ENCODE measurements at regions not wholly inside any gene's neighbourhood (a gene's known extent, or its start where the extent isn't known, plus 50 kb on each side); places are given as distances from the start of the nearest gene placed in this dataset.

- DNase-seq = no peak
Observed at GRCh38 chr9:109914280-109915027, 134.5 kb downstream of the PALM2AKAP2 start.

DNA sequence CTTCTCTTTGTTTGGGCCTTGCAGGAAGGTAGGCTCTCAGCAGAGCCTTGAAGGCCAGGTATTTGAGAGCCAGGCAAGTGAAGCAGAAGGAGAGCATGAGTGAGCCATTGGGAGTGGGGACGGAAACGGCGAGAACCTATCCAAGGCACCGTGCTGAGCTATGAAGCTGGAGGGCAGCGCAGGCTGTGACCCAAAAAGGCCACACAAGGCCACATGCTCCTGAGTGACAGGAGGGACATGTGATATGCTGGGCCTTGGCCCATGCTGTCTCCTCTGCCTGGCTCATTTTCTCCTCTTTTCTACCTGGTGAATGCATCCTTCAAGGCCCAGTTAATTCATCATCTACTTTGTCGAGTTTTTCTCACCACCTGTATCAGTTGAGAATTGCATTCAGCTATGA lies 136.3 kb downstream of the PALM2AKAP2 start:
- no peak for DNase-seq

DNA sequence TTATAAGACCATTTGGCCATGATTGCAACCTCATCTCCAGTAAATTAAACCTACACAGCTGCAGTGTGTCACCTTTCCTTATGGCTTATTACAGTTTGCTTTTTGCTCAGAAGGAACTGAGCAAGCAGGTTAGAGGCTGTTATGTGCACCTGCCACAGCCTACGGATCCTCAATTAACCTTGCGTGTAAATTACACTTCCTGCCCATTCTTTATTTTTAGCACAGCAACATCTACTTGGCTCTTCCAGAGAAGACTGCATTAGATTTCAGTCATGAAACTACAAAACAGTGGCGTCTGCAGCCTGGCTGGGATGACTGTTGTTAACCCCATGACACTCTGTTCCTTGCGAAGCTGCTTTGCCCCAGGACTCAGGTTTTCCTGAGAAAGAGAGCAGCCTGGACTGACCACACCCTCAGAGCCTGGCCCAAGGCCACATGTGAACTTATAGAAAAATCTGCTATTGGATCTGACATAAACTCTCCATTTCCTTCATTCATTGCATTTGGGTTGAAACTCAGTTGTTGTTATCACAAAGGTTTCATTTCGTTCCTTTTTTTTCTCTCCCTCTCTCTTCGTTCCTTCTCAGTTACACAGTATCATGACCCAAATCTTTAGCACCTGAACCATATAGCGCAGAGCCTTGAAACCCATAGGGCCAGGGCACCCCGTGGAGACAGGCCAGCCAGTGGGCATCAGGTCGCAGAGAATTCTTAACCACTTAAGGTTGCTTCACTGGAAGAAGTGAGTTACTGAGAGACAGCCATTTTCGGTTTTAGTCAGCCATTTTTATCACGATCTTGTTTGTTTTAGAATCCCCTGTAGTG lies 138.6 kb downstream of the PALM2AKAP2 start:
- peak; percentile 4 for DNase-seq

DNA sequence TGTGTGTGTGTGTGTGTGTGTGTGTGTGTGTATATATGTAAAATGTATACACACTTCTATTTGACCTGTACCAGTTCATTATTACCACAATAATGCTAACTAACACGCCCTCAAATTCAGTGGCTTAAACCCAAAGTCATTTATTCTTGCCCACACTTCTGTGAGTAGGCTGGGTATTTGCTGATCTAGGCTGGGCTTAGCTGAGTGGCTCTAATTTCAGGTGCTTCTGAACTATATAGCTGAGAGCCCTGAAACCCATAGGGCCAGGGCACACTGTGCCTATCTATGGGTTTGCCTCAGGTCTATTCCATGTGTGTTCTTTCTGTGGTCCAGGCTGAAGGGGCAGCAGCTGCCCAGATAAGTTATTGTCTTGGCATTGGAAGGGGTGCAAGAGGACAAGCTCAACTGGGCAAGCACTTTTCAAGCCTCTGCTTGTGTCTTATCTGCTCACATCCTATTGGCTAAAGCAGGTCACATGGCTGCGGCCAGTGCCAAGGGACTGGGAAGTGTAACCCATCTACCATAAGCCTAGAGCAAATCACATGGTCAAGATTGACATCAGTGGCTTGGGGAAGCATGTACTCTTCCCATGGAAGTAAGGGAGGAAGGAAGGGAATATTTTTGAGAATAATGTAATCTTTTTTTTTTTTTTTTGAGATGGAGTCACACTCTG lies 139.9 kb downstream of the PALM2AKAP2 start:
- DNase-seq = no peak

DNA sequence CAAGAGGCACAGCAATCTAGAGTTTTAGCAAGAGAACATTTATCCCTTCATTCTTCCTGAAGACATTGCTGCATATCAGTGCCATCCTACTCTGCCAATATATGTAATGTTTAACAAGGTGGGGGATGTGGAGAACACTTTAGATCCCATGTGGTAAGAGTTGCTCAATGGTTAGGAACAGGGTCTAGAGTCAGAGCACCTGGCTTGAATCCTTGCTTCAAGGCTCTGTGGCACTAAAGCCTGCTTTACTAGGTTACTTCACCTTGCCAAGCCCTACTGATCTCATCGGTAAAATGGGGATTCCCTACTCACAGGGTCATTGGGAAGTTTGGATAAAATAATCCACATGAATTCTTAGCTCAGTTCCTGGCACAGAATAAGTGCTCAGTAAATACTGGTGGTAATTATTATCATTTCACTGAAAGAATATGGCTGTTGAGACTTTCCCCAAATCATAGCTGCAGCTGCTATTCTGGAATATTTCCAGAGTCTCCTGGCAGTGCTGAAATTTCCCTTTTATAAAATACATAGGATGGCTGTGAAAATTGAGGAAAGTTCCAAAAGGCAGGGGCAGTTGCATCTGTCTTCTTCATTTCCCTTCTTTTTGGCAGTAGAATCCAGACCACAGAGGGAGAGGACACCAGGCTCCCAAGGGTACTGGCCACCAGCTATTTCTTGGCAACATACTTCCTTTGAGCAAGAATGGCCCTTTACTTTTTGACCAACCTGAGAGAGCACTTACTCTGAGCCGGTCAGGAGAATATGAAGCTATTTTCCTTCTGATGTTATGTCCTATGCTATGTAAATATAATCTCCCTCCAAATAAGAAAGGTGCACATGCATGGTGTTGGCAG lies 142.8 kb downstream of the PALM2AKAP2 start:
- DNase-seq = no peak

- DNase-seq = no peak
Observed at GRCh38 chr9:109923471-109923760, 143.4 kb downstream of the PALM2AKAP2 start.

DNA sequence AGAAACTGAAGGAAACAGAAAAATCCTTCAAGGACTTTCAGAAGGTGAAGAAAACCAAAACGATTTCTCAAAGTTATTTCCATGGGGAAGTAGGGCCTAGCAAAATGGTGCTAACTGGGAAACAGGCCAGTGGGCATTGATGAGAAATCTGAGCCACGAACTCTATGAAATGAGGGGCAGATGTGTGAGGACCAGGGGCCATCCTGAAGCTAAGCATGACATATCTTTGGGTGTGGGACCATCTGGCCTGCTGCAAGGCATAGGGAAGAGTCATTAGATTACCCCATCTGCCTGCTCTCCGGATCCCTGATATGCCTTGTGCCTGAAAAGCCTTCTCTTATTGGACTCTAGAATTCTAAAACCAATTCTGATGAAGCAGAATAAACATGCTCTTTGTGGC lies 143.8 kb downstream of the PALM2AKAP2 start:
- no peak for DNase-seq

GRCh38 chr9:109925799-109926198 lies 145.8 kb downstream of the PALM2AKAP2 start:
- DNase-seq = no peak

DNA sequence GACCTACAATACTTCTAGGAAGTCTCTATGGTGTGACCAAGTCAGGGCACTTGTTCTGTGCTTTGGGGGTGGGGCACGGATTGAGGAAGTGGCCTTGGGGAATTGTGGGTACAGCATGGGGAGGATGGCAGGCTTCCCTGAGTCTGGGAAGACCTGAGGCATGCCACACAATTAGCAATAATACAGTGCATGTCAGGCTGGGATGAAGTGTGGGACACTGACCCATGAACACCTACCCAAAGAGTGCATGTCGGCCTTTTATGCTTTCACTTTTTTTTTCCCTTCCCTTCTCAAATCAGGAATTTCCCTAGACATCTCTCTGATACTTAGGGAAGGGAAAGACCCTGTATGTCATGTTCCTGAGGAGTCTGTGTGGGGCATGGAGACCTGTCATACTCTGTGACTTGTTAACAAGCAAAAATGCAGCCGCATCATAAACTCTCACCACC lies 146.4 kb downstream of the PALM2AKAP2 start:
- no peak for DNase-seq

DNA sequence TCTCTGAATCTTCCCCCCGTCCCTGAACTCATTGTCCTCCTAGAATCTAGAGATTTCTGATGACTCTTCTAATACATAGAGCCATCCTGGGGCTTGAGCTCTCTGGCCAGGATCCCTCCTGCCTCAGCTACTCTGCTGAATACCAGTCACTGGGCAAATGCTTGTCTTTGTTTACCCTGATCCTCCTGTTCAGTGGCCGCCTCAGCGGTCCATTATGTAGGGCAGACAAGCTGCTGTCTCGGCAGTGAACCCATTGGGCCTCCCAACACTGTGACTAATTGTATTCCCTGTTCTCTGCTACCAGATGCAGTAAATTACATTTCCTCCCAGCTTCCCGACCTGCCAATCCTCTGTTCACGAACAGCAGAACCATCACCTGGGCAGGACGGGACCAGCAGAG lies 151.6 kb downstream of the PALM2AKAP2 start:
- no peak for DNase-seq

DNA sequence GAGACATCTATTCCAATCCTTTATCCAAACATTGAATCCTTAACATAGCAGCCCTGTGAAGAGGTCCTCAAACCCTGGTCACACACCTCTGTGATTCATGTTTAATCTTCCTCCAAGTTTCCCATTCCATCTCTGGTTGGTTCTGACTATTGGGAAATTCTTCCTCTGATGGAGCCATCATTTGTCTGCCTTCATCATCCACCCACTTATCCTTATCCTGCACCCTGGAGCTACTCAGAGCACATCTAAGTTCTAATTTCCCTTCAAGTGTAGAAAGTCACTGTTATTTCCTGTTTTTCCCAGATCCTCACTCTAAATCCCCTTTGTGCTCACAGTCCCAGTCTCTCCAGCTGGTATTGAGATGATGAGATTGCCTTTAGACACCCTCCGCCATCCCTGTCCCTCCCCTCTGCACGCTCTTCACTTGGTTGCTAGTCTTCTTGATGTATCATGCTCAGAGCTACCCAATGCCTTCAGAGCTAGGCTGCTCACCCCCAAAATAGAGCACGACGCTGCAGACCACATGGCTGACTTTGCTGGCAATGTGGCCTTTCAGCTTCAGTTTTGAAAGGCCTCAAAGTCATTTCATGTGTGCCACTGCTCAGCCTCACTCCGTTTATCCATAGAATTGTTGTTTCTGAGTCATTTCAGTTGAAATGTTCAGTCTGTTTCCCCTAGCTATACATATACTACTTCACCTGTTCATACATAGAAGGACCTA lies 154.3 kb downstream of the PALM2AKAP2 start:
- DNase-seq = no peak

DNA sequence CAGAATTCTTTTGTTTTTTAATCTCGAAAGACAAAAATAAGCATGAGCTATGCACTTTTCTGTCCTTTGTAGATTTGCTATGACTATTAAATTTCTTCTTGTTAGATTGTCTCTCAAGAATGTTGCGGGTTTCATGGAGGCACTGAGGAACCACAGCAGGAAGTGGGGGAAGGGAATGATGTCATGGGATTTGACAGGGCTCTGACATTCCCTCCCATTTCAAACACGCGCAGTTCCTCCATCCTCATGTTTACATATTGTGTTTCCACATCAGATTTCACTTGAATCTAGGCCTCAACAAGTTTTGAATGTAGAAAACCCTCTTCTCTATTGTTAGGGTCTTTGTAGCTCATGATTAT lies 154.8 kb downstream of the PALM2AKAP2 start:
- no peak for DNase-seq

GRCh38 chr9:109935406-109936087 lies 155.5 kb downstream of the PALM2AKAP2 start:
- DNase-seq = no peak

DNA sequence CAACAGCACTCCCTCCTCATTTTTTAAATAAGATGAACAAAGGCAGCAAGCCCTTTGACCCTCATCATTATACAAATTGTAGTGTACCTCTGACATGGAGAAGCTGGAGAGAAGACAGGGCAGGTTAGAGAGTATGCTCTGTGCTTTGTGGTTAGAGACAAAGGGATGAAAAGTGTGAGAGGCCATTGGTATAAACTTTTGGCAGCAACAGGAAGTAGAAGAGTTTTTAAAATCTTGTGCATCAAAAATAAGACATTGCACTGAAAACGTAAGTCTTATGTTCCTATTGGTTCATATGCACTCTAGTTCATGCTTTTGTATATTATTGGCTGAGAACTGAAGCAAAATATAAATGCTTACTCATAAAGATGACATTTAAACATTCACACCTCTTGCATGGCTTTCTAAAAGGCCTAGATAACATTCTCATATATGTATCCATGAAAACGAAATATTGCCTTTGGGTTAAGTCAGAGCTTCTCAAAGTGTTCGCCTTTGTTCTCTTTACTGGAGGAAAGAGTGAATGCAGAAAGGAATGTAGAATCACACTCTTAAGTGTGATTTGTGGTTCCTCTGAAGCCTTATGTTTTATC lies 158.0 kb downstream of the PALM2AKAP2 start:
- DNase-seq = no peak

DNA sequence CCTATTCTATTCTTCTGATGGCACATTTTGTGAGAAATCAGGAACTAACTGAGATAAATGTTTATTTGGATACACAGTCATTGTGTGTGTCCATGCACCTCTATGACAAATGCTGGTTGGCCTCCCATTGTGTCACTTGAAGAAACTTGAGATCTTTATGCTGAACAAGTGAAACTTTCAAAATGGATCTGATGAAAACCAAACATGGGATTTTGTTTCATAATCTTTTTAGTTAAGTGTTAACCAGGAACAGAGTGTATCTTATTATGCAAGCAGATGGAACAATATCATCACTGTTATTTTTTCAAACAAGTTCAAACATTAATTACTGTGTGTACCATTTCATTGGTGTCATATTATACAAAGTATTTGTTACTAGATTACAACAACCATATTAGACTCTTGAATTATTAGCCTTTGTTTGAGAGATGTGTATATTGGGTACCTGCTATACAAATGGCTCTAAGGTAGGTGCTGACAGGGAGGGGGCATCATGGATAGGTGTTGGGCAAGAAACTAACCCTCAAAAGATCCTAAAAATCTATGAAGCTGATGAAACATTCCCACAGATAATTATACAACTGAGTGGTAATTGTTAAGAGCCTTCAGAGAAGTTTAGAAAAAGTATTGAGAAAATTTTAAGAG lies 159.8 kb downstream of the PALM2AKAP2 start:
- DNase-seq = no peak

DNA sequence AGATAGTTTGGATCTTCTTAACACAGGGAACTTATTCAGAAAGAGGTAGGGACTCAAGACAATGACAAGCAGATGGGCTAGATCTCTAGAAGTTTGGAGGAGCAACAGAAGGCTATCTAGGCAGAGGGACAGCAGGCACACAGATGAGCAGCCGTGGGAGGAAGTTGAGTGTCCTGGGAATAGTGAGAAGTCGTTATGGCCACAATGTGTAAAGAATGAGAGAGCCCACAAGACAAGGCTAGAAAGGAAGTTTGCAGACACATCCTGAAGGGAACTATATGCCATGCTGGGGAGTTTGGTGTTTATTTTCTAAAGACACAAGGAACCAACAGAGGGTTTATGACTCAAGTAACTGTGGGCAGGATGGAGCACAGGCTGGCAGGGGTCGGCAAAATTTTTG lies 160.6 kb downstream of the PALM2AKAP2 start:
- DNase-seq = no peak

- DNase-seq = no peak
Observed at GRCh38 chr9:109941771-109942170, 161.8 kb downstream of the PALM2AKAP2 start.

GRCh38 chr9:109945573-109945972 lies 165.6 kb downstream of the PALM2AKAP2 start:
- DNase-seq = no peak

GRCh38 chr9:109948453-109948852 lies 168.5 kb downstream of the PALM2AKAP2 start:
- no peak for DNase-seq

DNA sequence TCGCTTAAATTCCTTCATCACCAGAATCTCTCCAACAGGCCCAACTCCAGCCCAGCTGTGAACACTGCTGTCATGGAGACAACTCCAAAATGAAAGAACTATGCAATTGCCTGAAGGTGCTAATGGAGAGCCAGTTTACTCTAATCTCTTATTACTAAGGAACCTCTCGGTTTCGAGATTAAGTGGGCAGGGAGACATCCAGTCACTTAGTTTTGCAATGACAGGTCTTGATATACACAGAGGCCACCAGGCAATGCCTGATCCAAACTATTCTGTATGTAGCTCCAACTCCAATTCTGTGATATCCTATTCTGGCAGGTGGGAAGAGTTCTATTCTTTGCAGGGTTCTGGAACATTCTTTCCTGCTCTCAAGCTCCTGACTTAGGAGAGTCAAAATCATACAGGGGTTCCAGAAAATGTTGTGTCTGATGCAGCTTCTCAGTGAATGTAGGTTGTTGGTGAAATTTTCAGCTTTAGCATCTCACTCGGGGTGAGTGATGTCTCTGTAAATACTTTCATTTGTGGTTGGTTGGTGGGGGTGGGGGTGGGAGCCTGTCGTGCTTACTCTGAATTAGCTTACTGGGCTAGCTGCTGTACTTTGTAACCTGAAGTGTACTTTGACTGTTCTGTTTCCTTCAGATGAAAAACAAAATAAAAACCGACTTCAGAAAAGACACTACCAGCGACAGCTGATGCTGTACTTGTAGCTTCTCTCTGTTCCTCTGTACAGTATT lies 170.9 kb downstream of the PALM2AKAP2 start:
- DNase-seq = peak; percentile 19

All from CD4-positive, alpha-beta T cell treated with Interleukin-6 for 4 hours (primary cell).